Mesenchymal stem cell (in vitro differentiated cells and primary cell): ENCODE measurements at regions not wholly inside any gene's neighbourhood (a gene's known extent, or its start where the extent isn't known, plus 50 kb on each side); places are given as distances from the start of the nearest gene placed in this dataset.

ENCODE experiments used
- DNase-seq: peaks from one replicate; pipeline ENCODE4 v3.0.0-alpha.2; 2013
- H2AFZ ChIP-seq: one replicate; pipeline ENCODE4 v1.6.1; 2013; ENCODE audit warnings: low read depth, mild to moderate bottlenecking, control low read depth, inconsistent platforms, low read length, moderate library complexity
- H2AK5ac ChIP-seq: 2 replicates; pipeline ENCODE4 v1.6.1; 2013; ENCODE audit warnings: low read length, moderate library complexity, mild to moderate bottlenecking, inconsistent platforms; ENCODE audit not compliant: severe bottlenecking
- H2BK120ac ChIP-seq: one replicate; pipeline ENCODE4 v1.6.1; 2013; ENCODE audit warnings: low read depth, mild to moderate bottlenecking, inconsistent platforms, low read length, moderate library complexity
- H2BK12ac ChIP-seq, 2 experiments: one replicate each; pipeline ENCODE4 v1.6.1; 2013; ENCODE audit warnings: inconsistent platforms in 2 of 2, low read length in 2 of 2, mild to moderate bottlenecking in 2 of 2, moderate library complexity in 2 of 2, control low read depth in 1 of 2
- H2BK15ac ChIP-seq: one replicate; pipeline ENCODE4 v1.6.1; 2013; ENCODE audit warnings: mild to moderate bottlenecking, low read depth, inconsistent platforms; ENCODE audit not compliant: poor library complexity, severe bottlenecking
- H2BK5ac ChIP-seq: 2 replicates; pipeline ENCODE4 v1.6.1; 2013; ENCODE audit warnings: low read depth, mild to moderate bottlenecking, low read length, control low read depth, inconsistent platforms; ENCODE audit not compliant: poor library complexity, severe bottlenecking
- H3K14ac ChIP-seq, 2 experiments: one replicate each; pipeline ENCODE4 v1.6.1; 2013; ENCODE audit warnings: inconsistent platforms in 2 of 2, low read length in 2 of 2, control low read depth in 1 of 2, mild to moderate bottlenecking in 1 of 2, moderate library complexity in 1 of 2
- H3K18ac ChIP-seq, 2 experiments: one replicate each; pipeline ENCODE4 v1.6.1; 2013; ENCODE audit warnings: inconsistent platforms in 2 of 2, low read length in 2 of 2, control low read depth in 1 of 2, low read depth in 1 of 2, mild to moderate bottlenecking in 1 of 2
- H3K23ac ChIP-seq, 2 experiments: one replicate each; pipeline ENCODE4 v1.6.1; 2013; ENCODE audit warnings: inconsistent platforms in 2 of 2, low read length in 2 of 2, mild to moderate bottlenecking in 2 of 2, moderate library complexity in 2 of 2, control low read depth in 1 of 2
- H3K27ac ChIP-seq: 2 replicates; pipeline ENCODE4 v1.5.1; 2013; ENCODE audit warnings: mild to moderate bottlenecking, moderate library complexity, low read length, control low read depth, inconsistent platforms; ENCODE audit not compliant: poor library complexity, severe bottlenecking
- H3K27me3 ChIP-seq, 2 experiments: 2 replicates each; pipeline versions ENCODE4 v1.6.1 to v1.7.0; 2013; ENCODE audit warnings: low read length in 2 of 2, mild to moderate bottlenecking in 2 of 2, moderate library complexity in 2 of 2, control low read depth in 1 of 2, inconsistent platforms in 1 of 2; ENCODE audit not compliant: control insufficient read depth in 1 of 2, insufficient read depth in 1 of 2
- H3K36me3 ChIP-seq, 2 experiments: 2 replicates each; pipeline versions ENCODE4 v1.6.1 to v1.7.0; 2013; ENCODE audit warnings: low read length in 2 of 2, control low read depth in 1 of 2, inconsistent platforms in 1 of 2, low read depth in 1 of 2, mild to moderate bottlenecking in 1 of 2; ENCODE audit not compliant: insufficient read depth in 2 of 2, control insufficient read depth in 1 of 2
- H3K4ac ChIP-seq, 2 experiments: one replicate each; pipeline ENCODE4 v1.6.1; 2013; ENCODE audit warnings: inconsistent platforms in 2 of 2, low read length in 2 of 2, mild to moderate bottlenecking in 2 of 2, moderate library complexity in 2 of 2, control low read depth in 1 of 2, low read depth in 1 of 2
- H3K4me1 ChIP-seq: 2 replicates; pipeline ENCODE4 v1.6.1; 2013; ENCODE audit warnings: low read depth, low read length, control low read depth; ENCODE audit not compliant: control insufficient read depth, insufficient read depth
- H3K4me2 ChIP-seq: 2 replicates; pipeline ENCODE4 v1.6.1; 2013; ENCODE audit warnings: low read length, mild to moderate bottlenecking, inconsistent platforms; ENCODE audit not compliant: poor library complexity, severe bottlenecking
- H3K4me3 ChIP-seq, 2 experiments: 2 replicates each; pipeline versions ENCODE4 v1.5.1 to v1.7.0; 2013; ENCODE audit warnings: low read length in 2 of 2, mild to moderate bottlenecking in 2 of 2, control low read depth in 1 of 2, low read depth in 1 of 2; ENCODE audit not compliant: insufficient read depth in 1 of 2
- H3K79me1 ChIP-seq: replicated peaks from 2 replicates; pipeline ENCODE4 v1.6.1; 2013; ENCODE audit warnings: mild to moderate bottlenecking, control low read depth, low read length, inconsistent platforms; ENCODE audit not compliant: poor library complexity, severe bottlenecking
- H3K9ac ChIP-seq: 2 replicates; pipeline ENCODE4 v1.7.0; 2013; ENCODE audit warnings: mild to moderate bottlenecking, low read length, moderate library complexity
- H3K9me3 ChIP-seq: 2 replicates; pipeline ENCODE4 v1.7.0; 2013; ENCODE audit warnings: mild to moderate bottlenecking, low read length; ENCODE audit not compliant: control insufficient read depth
- H4K8ac ChIP-seq: one replicate; pipeline ENCODE4 v1.6.1; 2013; ENCODE audit warnings: inconsistent platforms, mild to moderate bottlenecking, low read length, moderate library complexity
- H4K91ac ChIP-seq: one replicate; pipeline ENCODE4 v1.6.1; 2013; ENCODE audit warnings: mild to moderate bottlenecking, low read length, inconsistent platforms
- WGBS: methylation state at CpG from one replicate; pipeline ENCODE4 v1.1.7; 2013; ENCODE audit warnings: mixed read lengths; 5-methylcytosine and 5-hydroxymethylcytosine counted together

DNA sequence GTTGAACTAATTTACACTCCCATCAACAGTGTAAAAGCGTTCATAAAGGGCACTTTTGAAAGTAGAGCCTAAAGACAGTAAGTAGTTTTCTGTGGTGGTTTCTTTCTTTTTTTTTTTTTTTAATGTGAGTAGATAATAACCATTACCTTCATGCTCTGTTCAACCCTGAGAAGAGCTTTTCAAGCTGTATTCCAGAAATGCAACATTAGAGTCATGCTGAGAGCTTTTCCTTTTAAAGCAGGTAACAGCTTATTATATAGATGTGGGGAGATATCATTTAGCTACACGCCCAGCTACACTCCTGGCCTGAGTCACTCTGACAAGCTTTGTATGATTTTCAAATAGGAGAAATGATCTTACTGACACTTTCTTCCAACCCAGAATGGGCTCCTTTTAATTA is 96.2 kb upstream of the ARHGEF26 start:
- no peaks in the 10 kb centered on the region for H3K36me3 ChIP-seq
- no peak overlapping the region for H2BK5ac ChIP-seq
- no peak overlapping the region for H2AFZ ChIP-seq
- no peak overlapping the region for H3K4me2 ChIP-seq
- H3K4me1 ChIP-seq, result no peaks in the 10 kb centered on the region
- H2BK120ac ChIP-seq, result no peak overlapping the region
- no peak overlapping the region for H3K18ac ChIP-seq
- no peak overlapping the region for H3K27ac ChIP-seq
- no peak for DNase-seq
- H3K79me1 ChIP-seq, result no peaks in the 10 kb centered on the region
- no peaks in the 10 kb centered on the region for H3K9me3 ChIP-seq
- H3K23ac ChIP-seq, result no peak overlapping the region
- no peak overlapping the region for H3K9ac ChIP-seq
- no peak overlapping the region for H2BK15ac ChIP-seq
- no peak overlapping the region for H3K4me3 ChIP-seq
- no peaks in the 10 kb centered on the region for H3K27me3 ChIP-seq
- WGBS, result no CpG with 5 or more reads among the region's 2 CpGs
- H4K8ac ChIP-seq, result no peak overlapping the region
- H3K4ac ChIP-seq, result no peak overlapping the region
- H3K14ac ChIP-seq, result no peak overlapping the region
- no peak overlapping the region for H2AK5ac ChIP-seq
- no peak overlapping the region for H2BK12ac ChIP-seq
- H4K91ac ChIP-seq, result no peak overlapping the region

DNA sequence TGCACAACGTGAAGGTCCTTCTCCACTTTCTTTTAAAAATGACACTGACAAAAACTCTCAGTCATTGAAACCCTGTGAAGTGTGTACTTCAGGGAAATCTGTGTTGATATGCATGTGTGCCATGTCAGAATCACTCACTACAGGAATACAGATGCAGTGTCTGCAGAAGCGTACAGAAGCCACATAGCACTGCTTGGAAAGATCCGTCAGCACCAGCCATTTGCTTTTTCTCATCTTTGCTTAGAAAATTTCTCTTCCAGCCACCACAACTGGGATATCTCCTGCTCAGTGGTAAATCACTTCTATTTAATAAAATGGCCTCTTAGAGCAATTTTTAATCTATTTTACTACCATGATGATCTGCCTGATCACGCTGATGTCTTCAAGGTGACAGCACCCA is 91.3 kb upstream of the ARHGEF26 start:
- no peaks in the 10 kb centered on the region for H3K79me1 ChIP-seq
- no peak overlapping the region for H2BK15ac ChIP-seq
- H3K4me3 ChIP-seq, result no peak overlapping the region
- H3K4me1 ChIP-seq, result no peaks in the 10 kb centered on the region
- H3K14ac ChIP-seq, result no peak overlapping the region
- H3K9ac ChIP-seq, result no peak overlapping the region
- no peaks in the 10 kb centered on the region for H3K9me3 ChIP-seq
- no peaks in the 10 kb centered on the region for H3K36me3 ChIP-seq
- H2BK120ac ChIP-seq, result no peak overlapping the region
- H2BK12ac ChIP-seq, result no peak overlapping the region
- no peak overlapping the region for H3K4me2 ChIP-seq
- WGBS, result 73% methylated on average over 3 of the region's 4 CpGs
- H4K8ac ChIP-seq, result no peak overlapping the region
- H3K27me3 ChIP-seq, result no peaks in the 10 kb centered on the region
- H3K18ac ChIP-seq, result no peak overlapping the region
- DNase-seq, result no peak
- no peak overlapping the region for H3K4ac ChIP-seq
- no peak overlapping the region for H4K91ac ChIP-seq
- H2AK5ac ChIP-seq, result no peak overlapping the region
- no peak overlapping the region for H3K23ac ChIP-seq
- H2BK5ac ChIP-seq, result no peak overlapping the region
- H2AFZ ChIP-seq, result no peak overlapping the region
- H3K27ac ChIP-seq, result no peak overlapping the region

DNA sequence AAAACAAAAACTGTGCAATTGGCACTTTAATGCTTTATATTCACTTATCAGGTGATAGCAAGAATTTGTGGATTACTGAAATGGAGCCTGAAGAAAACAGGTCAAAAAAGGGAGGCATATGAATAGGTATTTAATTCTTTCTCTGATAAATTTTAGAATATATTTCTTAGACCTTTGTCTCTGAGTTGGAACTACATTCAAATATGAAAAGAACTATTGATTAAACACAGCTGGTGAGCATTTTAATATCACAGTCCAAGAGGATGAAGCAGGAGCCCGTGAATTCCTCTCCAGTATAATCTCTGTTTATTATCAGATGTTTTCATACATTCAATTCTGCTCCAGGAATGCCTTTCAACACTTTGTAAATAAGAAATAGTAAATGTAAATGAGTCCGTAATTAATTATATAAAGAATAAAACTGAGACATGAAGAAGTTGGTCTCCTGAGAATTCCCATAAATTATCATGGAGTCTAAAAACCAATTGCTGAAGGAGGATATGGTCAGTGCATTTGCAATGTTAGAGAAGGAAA is 86.3 kb upstream of the ARHGEF26 start:
- Histone ChIP-seq H3K4me1 (no peaks in the 10 kb centered on the region), H3K14ac (no peak overlapping the region), H3K79me1 (no peaks in the 10 kb centered on the region), H3K4me3 (no peak overlapping the region), H2BK12ac (no peak overlapping the region), H2AFZ (no peak overlapping the region), H3K23ac (no peak overlapping the region), H3K9me3 (no peaks in the 10 kb centered on the region), H3K4me2 (no peak overlapping the region), H3K27me3 (no peaks in the 10 kb centered on the region), H3K18ac (no peak overlapping the region), H2AK5ac (no peak overlapping the region), H2BK15ac (no peak overlapping the region), H3K36me3 (no peaks in the 10 kb centered on the region), H3K4ac (no peak overlapping the region), H4K8ac (no peak overlapping the region), H2BK120ac (no peak overlapping the region), H3K9ac (no peak overlapping the region), H4K91ac (no peak overlapping the region), H3K27ac (no peak overlapping the region), H2BK5ac (no peak overlapping the region)
- no peak for DNase-seq
- WGBS, result 100% methylated on average over 1 of the region's 2 CpGs

DNA sequence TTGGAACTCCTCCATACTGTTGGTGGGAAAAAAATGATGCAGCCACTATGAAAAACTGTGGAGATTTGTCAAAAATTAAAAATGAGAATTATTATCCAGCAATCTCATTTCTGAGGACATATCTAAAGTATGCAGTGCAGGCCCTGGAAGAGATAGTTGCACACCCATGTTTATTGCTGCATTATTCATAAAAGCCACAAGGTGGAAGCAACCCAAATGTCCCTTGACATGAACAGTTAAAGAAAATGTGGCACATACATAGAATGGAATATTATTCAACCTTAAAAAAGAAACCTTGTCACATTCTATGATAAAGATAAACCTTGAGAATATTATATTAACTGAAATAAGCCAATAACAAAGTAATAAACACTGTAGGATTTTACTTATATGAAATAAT is 80.9 kb upstream of the ARHGEF26 start:
- Histone ChIP-seq H3K4ac (no peak overlapping the region), H3K27ac (no peak overlapping the region), H3K9ac (no peak overlapping the region), H3K23ac (no peak overlapping the region), H3K4me3 (no peak overlapping the region), H2BK12ac (no peak overlapping the region), H3K9me3 (no peaks in the 10 kb centered on the region), H3K4me2 (no peak overlapping the region), H3K79me1 (no peaks in the 10 kb centered on the region), H4K91ac (no peak overlapping the region), H2AFZ (no peak overlapping the region), H2BK120ac (no peak overlapping the region), H3K14ac (no peak overlapping the region), H4K8ac (no peak overlapping the region), H3K27me3 (no peaks in the 10 kb centered on the region), H3K18ac (no peak overlapping the region), H3K36me3 (no peaks in the 10 kb centered on the region), H2BK15ac (no peak overlapping the region), H2AK5ac (no peak overlapping the region), H3K4me1 (no peaks in the 10 kb centered on the region), H2BK5ac (no peak overlapping the region)
- DNase-seq, result peak; percentile 33
